ENCODE measurements at regions not wholly inside any gene's neighbourhood (a gene's known extent, or its start where the extent isn't known, plus 50 kb on each side); places are given as distances from the start of the nearest gene placed in this dataset.

GRCh38 chr11:38176686-38177322 lies 1578.8 kb upstream of the RAG2 start:
- TF ChIP-seq POLR2AphosphoS5 (IDR thresholded peaks at IDR 0.05) (no peak), CTCF (IDR thresholded peaks at IDR 0.05 in 8 of 11, conservative IDR thresholded peaks at IDR 0.05 in 3 of 11) (no peak)

All from spleen (tissue), 7 donors.